ENCODE measurements at regions not wholly inside any gene's neighbourhood (a gene's known extent, or its start where the extent isn't known, plus 50 kb on each side); places are given as distances from the start of the nearest gene placed in this dataset.
"Not testable (repeated sequence)": the region's sequence is repeated elsewhere in the genome, so short reads cannot be mapped to it uniquely, and the experiment has no call there.

- CTCF ChIA-PET, result no interaction called here
- Mint-ChIP-seq H3K36me3 (ENCODE audit: insufficient read depth, unreplicated experiment) (no peaks in the 10 kb centered on the region), H3K9me3 (ENCODE audit: low read depth, unreplicated experiment) (peaks cover 13% of the 10 kb centered on the region), H3K4me3 (ENCODE audit: low read depth, unreplicated experiment) (no peak overlapping the region), H3K27me3 (ENCODE audit: unreplicated experiment) (no peaks in the 10 kb centered on the region), H3K4me1 (ENCODE audit: low read depth, unreplicated experiment) (no peaks in the 10 kb centered on the region), H3K27ac (ENCODE audit: unreplicated experiment) (no peak overlapping the region)
- TF ChIP-seq, protein P1, sequence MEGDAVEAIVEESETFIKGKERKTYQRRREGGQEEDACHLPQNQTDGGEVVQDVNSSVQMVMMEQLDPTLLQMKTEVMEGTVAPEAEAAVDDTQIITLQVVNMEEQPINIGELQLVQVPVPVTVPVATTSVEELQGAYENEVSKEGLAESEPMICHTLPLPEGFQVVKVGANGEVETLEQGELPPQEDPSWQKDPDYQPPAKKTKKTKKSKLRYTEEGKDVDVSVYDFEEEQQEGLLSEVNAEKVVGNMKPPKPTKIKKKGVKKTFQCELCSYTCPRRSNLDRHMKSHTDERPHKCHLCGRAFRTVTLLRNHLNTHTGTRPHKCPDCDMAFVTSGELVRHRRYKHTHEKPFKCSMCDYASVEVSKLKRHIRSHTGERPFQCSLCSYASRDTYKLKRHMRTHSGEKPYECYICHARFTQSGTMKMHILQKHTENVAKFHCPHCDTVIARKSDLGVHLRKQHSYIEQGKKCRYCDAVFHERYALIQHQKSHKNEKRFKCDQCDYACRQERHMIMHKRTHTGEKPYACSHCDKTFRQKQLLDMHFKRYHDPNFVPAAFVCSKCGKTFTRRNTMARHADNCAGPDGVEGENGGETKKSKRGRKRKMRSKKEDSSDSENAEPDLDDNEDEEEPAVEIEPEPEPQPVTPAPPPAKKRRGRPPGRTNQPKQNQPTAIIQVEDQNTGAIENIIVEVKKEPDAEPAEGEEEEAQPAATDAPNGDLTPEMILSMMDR (IDR thresholded peaks at IDR 0.05; ENCODE audit: unreplicated experiment), result no peak
- intact Hi-C loops (cut with micrococcal nuclease; ENCODE audit: unreplicated experiment), result no loop called here
- no peak for DNase-seq
- BruUV-seq (replicated peaks), result no TSS peak
Observed at GRCh38 chr16:31810863-31811262, 62.7 kb upstream of the ZNF267 start.

- BruUV-seq (replicated peaks); H3K36me3 Mint-ChIP-seq (ENCODE audit: insufficient read depth, unreplicated experiment); H3K27ac Mint-ChIP-seq (ENCODE audit: unreplicated experiment); CTCF ChIA-PET; DNase-seq; H3K27me3 Mint-ChIP-seq (ENCODE audit: unreplicated experiment); H3K4me3 Mint-ChIP-seq (ENCODE audit: low read depth, unreplicated experiment); intact Hi-C loops (cut with micrococcal nuclease; ENCODE audit: unreplicated experiment); H3K4me1 Mint-ChIP-seq (ENCODE audit: low read depth, unreplicated experiment): not testable (repeated sequence)
- H3K9me3 Mint-ChIP-seq (ENCODE audit: low read depth, unreplicated experiment), result peaks cover 12% of the 10 kb centered on the region
Observed at GRCh38 chr16:31816141-31816540, 57.5 kb upstream of the ZNF267 start.

- no peak overlapping the region for H3K4me3 Mint-ChIP-seq (ENCODE audit: low read depth, unreplicated experiment)
- DNase-seq, result no peak
- intact Hi-C loops (cut with micrococcal nuclease; ENCODE audit: unreplicated experiment), result no loop called here
- no TSS peak for BruUV-seq (replicated peaks)
- no peaks in the 10 kb centered on the region for H3K36me3 Mint-ChIP-seq (ENCODE audit: insufficient read depth, unreplicated experiment)
- H3K27ac Mint-ChIP-seq (ENCODE audit: unreplicated experiment), result no peak overlapping the region
- H3K27me3 Mint-ChIP-seq (ENCODE audit: unreplicated experiment), result no peaks in the 10 kb centered on the region
- no peaks in the 10 kb centered on the region for H3K4me1 Mint-ChIP-seq (ENCODE audit: low read depth, unreplicated experiment)
- CTCF ChIA-PET, result interaction anchor here (0.7 kb wide), 2 partner anchors 20 to 52 kb away, joined by 3 read pairs; no protein-coding TSS in a partner anchor
- H3K9me3 Mint-ChIP-seq (ENCODE audit: low read depth, unreplicated experiment), result peaks cover 13% of the 10 kb centered on the region
- TF ChIP-seq, protein P1 (IDR thresholded peaks at IDR 0.05; ENCODE audit: unreplicated experiment), result no peak
Observed at GRCh38 chr16:31819386-31819785, 54.2 kb upstream of the ZNF267 start.

DNA sequence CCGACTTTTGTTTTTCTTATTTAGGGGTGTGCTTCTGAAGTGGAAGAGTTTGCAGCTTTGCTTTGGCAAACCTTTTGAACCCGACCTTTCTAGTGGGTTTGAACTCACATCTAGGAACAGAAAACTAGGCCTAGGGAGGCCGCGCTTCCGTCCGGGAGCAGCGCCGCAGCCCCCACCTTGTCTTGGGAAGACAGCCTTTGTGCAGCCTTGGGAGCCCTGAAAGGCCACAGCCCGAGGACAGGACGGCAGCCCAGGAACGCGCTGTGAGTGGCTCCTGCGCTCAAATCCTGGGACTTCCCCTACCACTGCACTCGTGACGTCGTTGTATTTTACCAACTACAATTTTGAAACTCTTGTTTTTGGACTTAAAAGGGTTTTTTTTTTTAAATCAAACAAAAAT lies 53.7 kb upstream of the ZNF267 start:
- no peak overlapping the region for H3K4me3 Mint-ChIP-seq (ENCODE audit: low read depth, unreplicated experiment)
- CTCF ChIA-PET, result interaction anchor here (0.7 kb wide), 1 partner anchor 20 kb away, joined by 3 read pairs; no protein-coding TSS in a partner anchor
- no peak for DNase-seq
- TF ChIP-seq, protein P1 (IDR thresholded peaks at IDR 0.05; ENCODE audit: unreplicated experiment), result no peak
- BruUV-seq (replicated peaks), result no TSS peak
- no peaks in the 10 kb centered on the region for H3K36me3 Mint-ChIP-seq (ENCODE audit: insufficient read depth, unreplicated experiment)
- no peaks in the 10 kb centered on the region for H3K27me3 Mint-ChIP-seq (ENCODE audit: unreplicated experiment)
- H3K27ac Mint-ChIP-seq (ENCODE audit: unreplicated experiment), result no peak overlapping the region
- intact Hi-C loops (cut with micrococcal nuclease; ENCODE audit: unreplicated experiment), result no loop called here
- no peaks in the 10 kb centered on the region for H3K4me1 Mint-ChIP-seq (ENCODE audit: low read depth, unreplicated experiment)
- peaks cover 13% of the 10 kb centered on the region for H3K9me3 Mint-ChIP-seq (ENCODE audit: low read depth, unreplicated experiment)
